ENCODE measurements at regions not wholly inside any gene's neighbourhood (a gene's known extent, or its start where the extent isn't known, plus 50 kb on each side); places are given as distances from the start of the nearest gene placed in this dataset.

- DNase-seq (ENCODE audit: low read depth), result no peak
- no peak for TF ChIP-seq CTCF (IDR thresholded peaks at IDR 0.05; ENCODE audit: control insufficient read depth, extremely low read depth, insufficient read depth)
- no peak overlapping the region for H3K4me3 ChIP-seq (ENCODE audit: low read depth, low read length)
Measured at GRCh38 chr3:104554425-104554824, 812.3 kb upstream of the ALCAM start.

GRCh38 chr3:104555728-104556127, 811.0 kb upstream of the ALCAM start:
- TF ChIP-seq CTCF (IDR thresholded peaks at IDR 0.05; ENCODE audit: control insufficient read depth, extremely low read depth, insufficient read depth), result no peak
- DNase-seq (ENCODE audit: low read depth), result no peak
- H3K4me3 ChIP-seq (ENCODE audit: low read depth, low read length), result no peak overlapping the region

- TF ChIP-seq CTCF (IDR thresholded peaks at IDR 0.05; ENCODE audit: control insufficient read depth, extremely low read depth, insufficient read depth), result no peak
- H3K4me3 ChIP-seq (ENCODE audit: low read depth, low read length), result no peak overlapping the region
- DNase-seq (ENCODE audit: low read depth), result no peak
Measured at GRCh38 chr3:104556372-104557078, 810.2 kb upstream of the ALCAM start.

GRCh38 chr3:104561324-104561723, 805.4 kb upstream of the ALCAM start:
- TF ChIP-seq CTCF (IDR thresholded peaks at IDR 0.05; ENCODE audit: control insufficient read depth, extremely low read depth, insufficient read depth), result no peak
- DNase-seq (ENCODE audit: low read depth), result no peak
- H3K4me3 ChIP-seq (ENCODE audit: low read depth, low read length), result no peak overlapping the region

- no peak overlapping the region for H3K4me3 ChIP-seq (ENCODE audit: low read depth, low read length)
- DNase-seq (ENCODE audit: low read depth), result peak; percentile 50
- TF ChIP-seq CTCF (IDR thresholded peaks at IDR 0.05; ENCODE audit: control insufficient read depth, extremely low read depth, insufficient read depth), result peak; percentile 67
Measured at GRCh38 chr3:104564045-104564643, 802.6 kb upstream of the ALCAM start.

- DNase-seq (ENCODE audit: low read depth), result no peak
- H3K4me3 ChIP-seq (ENCODE audit: low read depth, low read length), result no peak overlapping the region
- no peak for TF ChIP-seq CTCF (IDR thresholded peaks at IDR 0.05; ENCODE audit: control insufficient read depth, extremely low read depth, insufficient read depth)
Measured at GRCh38 chr3:104566054-104566453, 800.7 kb upstream of the ALCAM start.

GRCh38 chr3:104575634-104576033, 791.1 kb upstream of the ALCAM start:
- H3K4me3 ChIP-seq (ENCODE audit: low read depth, low read length), result no peak overlapping the region
- TF ChIP-seq CTCF (IDR thresholded peaks at IDR 0.05; ENCODE audit: control insufficient read depth, extremely low read depth, insufficient read depth), result no peak
- no peak for DNase-seq (ENCODE audit: low read depth)
